B cell (primary cell): ENCODE measurements at regions not wholly inside any gene's neighbourhood (a gene's known extent, or its start where the extent isn't known, plus 50 kb on each side); places are given as distances from the start of the nearest gene placed in this dataset.

Experiments used
- CTCF ChIP-seq: fragments of 200-600 bp; IDR thresholded peaks from one replicate; pipeline ENCODE4 v1.8.0; 2022; ENCODE audit warnings: antibody characterized with exemption, mild to moderate bottlenecking
- EZH2 ChIP-seq: IDR thresholded peaks from 2 replicates; pipeline ENCODE4 v1.6.1; 2012; ENCODE audit warnings: borderline replicate concordance, low read depth, mild to moderate bottlenecking, moderate library complexity, low read length; ENCODE audit not compliant: insufficient read depth, poor library complexity, severe bottlenecking

GRCh38 chr3:64405211-64405835 lies 180.1 kb upstream of the PRICKLE2 start:
- no peak for TF ChIP-seq CTCF
- TF ChIP-seq EZH2: no peak
